ENCODE measurements at regions not wholly inside any gene's neighbourhood (a gene's known extent, or its start where the extent isn't known, plus 50 kb on each side); places are given as distances from the start of the nearest gene placed in this dataset.
"Not testable (repeated sequence)": the region's sequence is repeated elsewhere in the genome, so short reads cannot be mapped to it uniquely, and the experiment has no call there.

- Mint-ChIP-seq H3K27ac (ENCODE audit: low read depth, unreplicated experiment) (no peak overlapping the region), H3K36me3 (ENCODE audit: insufficient read depth, unreplicated experiment) (no peaks in the 10 kb centered on the region), H3K9me3 (ENCODE audit: unreplicated experiment) (no peaks in the 10 kb centered on the region), H3K4me3 (ENCODE audit: unreplicated experiment) (no peak overlapping the region), H3K27me3 (ENCODE audit: insufficient read depth, unreplicated experiment) (peaks cover 59% of the 10 kb centered on the region), H3K4me1 (ENCODE audit: insufficient read depth, unreplicated experiment) (no peaks in the 10 kb centered on the region)
- no peak for DNase-seq (ENCODE audit: unreplicated experiment)
- intact Hi-C loops (cut with micrococcal nuclease), result no loop called here
- CTCF ChIA-PET, result interaction anchor here (1.2 kb wide), 1 partner anchor 67 kb away, joined by 4 read pairs; the partner anchor contains the start of gene MZT2A
- no peak for TF ChIP-seq CTCF (IDR thresholded peaks at IDR 0.05; ENCODE audit: unreplicated experiment)
- no TSS peak for BruUV-seq (replicated peaks)
- POLR2A ChIA-PET, result no interaction called here
These were observed 50.5 kb upstream of the TUBA3D start for GRCh38 chr2:131425231-131425941.

GRCh38 chr2:131424605-131425114 is 51.3 kb upstream of the TUBA3D start:
- CTCF ChIA-PET, result interaction anchor here (1.2 kb wide), 1 partner anchor 68 kb away, joined by 4 read pairs; the partner anchor contains the start of gene MZT2A
- not testable (repeated sequence) for H3K4me3 Mint-ChIP-seq (ENCODE audit: unreplicated experiment); H3K27ac Mint-ChIP-seq (ENCODE audit: low read depth, unreplicated experiment)

GRCh38 chr2:131420751-131421150 is 55.2 kb upstream of the TUBA3D start:
- H3K9me3 Mint-ChIP-seq (ENCODE audit: unreplicated experiment); DNase-seq (ENCODE audit: unreplicated experiment); intact Hi-C loops (cut with micrococcal nuclease); POLR2A ChIA-PET; H3K4me3 Mint-ChIP-seq (ENCODE audit: unreplicated experiment); BruUV-seq (replicated peaks); H3K36me3 Mint-ChIP-seq (ENCODE audit: insufficient read depth, unreplicated experiment); H3K27ac Mint-ChIP-seq (ENCODE audit: low read depth, unreplicated experiment); H3K4me1 Mint-ChIP-seq (ENCODE audit: insufficient read depth, unreplicated experiment): not testable (repeated sequence)
- CTCF ChIA-PET, result interaction anchor here (0.6 kb wide), 1 partner anchor 29 kb away, joined by 3 read pairs; no protein-coding TSS in a partner anchor
- peaks cover 62% of the 10 kb centered on the region for H3K27me3 Mint-ChIP-seq (ENCODE audit: insufficient read depth, unreplicated experiment)

More at GRCh38 chr2:131424605-131425114, 51.3 kb upstream of the TUBA3D start:
- H3K9me3 Mint-ChIP-seq (ENCODE audit: unreplicated experiment); intact Hi-C loops (cut with micrococcal nuclease); BruUV-seq (replicated peaks); DNase-seq (ENCODE audit: unreplicated experiment); POLR2A ChIA-PET; H3K4me1 Mint-ChIP-seq (ENCODE audit: insufficient read depth, unreplicated experiment); H3K36me3 Mint-ChIP-seq (ENCODE audit: insufficient read depth, unreplicated experiment): not testable (repeated sequence)
- H3K27me3 Mint-ChIP-seq (ENCODE audit: insufficient read depth, unreplicated experiment), result peaks cover 64% of the 10 kb centered on the region

GRCh38 chr2:131419441-131419840 is 55.5 kb upstream of the RAB6D start:
- Mint-ChIP-seq H3K27me3 (ENCODE audit: insufficient read depth, unreplicated experiment) (peaks cover 69% of the 10 kb centered on the region), H3K36me3 (ENCODE audit: insufficient read depth, unreplicated experiment) (no peaks in the 10 kb centered on the region), H3K4me1 (ENCODE audit: insufficient read depth, unreplicated experiment) (no peaks in the 10 kb centered on the region), H3K27ac (ENCODE audit: low read depth, unreplicated experiment) (no peak overlapping the region), H3K9me3 (ENCODE audit: unreplicated experiment) (no peaks in the 10 kb centered on the region), H3K4me3 (ENCODE audit: unreplicated experiment) (no peak overlapping the region)
- CTCF ChIA-PET, result interaction anchor here (0.6 to 1.0 kb wide), 3 partner anchors 254 to 452 kb away, joined by 3 to 5 read pairs (median 4); no protein-coding TSS in a partner anchor
- POLR2A ChIA-PET, result no interaction called here
- no peak for TF ChIP-seq CTCF (IDR thresholded peaks at IDR 0.05; ENCODE audit: unreplicated experiment)
- no TSS peak for BruUV-seq (replicated peaks)
- no peak for DNase-seq (ENCODE audit: unreplicated experiment)
- intact Hi-C loops (cut with micrococcal nuclease), result loop anchor here (10.0 kb wide), 1 partner anchor 75 kb away; the partner anchor contains the start of gene MZT2A

GRCh38 chr2:131418625-131419024 is 54.7 kb upstream of the RAB6D start:
- BruUV-seq (replicated peaks), result no TSS peak
- no peaks in the 10 kb centered on the region for H3K4me1 Mint-ChIP-seq (ENCODE audit: insufficient read depth, unreplicated experiment)
- no peak overlapping the region for H3K4me3 Mint-ChIP-seq (ENCODE audit: unreplicated experiment)
- TF ChIP-seq CTCF (IDR thresholded peaks at IDR 0.05; ENCODE audit: unreplicated experiment), result no peak
- intact Hi-C loops (cut with micrococcal nuclease), result loop anchor here (10.0 kb wide), 1 partner anchor 76 kb away; the partner anchor contains the start of gene MZT2A
- ChIA-PET POLR2A (no interaction called here), CTCF (no interaction called here)
- H3K9me3 Mint-ChIP-seq (ENCODE audit: unreplicated experiment), result no peaks in the 10 kb centered on the region
- no peaks in the 10 kb centered on the region for H3K36me3 Mint-ChIP-seq (ENCODE audit: insufficient read depth, unreplicated experiment)
- H3K27ac Mint-ChIP-seq (ENCODE audit: low read depth, unreplicated experiment), result no peak overlapping the region
- H3K27me3 Mint-ChIP-seq (ENCODE audit: insufficient read depth, unreplicated experiment), result peaks cover 62% of the 10 kb centered on the region
- no peak for DNase-seq (ENCODE audit: unreplicated experiment)

All from MCF 10A (cell line).